ENCODE measurements at regions not wholly inside any gene's neighbourhood (a gene's known extent, or its start where the extent isn't known, plus 50 kb on each side); places are given as distances from the start of the nearest gene placed in this dataset.

DNA sequence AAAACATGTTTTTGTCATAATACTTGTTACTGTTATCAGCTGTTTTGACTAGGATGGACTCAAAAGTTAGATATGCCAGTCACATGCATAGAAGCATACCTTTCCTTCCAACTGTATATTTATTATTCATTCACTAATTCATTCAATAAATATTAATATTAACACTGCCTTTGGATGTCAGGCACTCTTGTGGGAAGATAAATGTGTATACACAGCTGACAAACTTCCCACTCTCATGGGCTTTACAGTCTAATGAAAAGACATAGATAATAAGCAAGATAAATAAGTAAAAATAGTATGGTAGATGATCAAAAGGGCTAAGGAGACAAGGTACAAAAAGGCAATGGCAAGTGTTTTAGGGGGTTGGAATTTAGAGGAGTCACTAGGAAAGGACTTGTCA lies 180.1 kb upstream of the SMIM30 start:
- TF ChIP-seq, protein P1, sequence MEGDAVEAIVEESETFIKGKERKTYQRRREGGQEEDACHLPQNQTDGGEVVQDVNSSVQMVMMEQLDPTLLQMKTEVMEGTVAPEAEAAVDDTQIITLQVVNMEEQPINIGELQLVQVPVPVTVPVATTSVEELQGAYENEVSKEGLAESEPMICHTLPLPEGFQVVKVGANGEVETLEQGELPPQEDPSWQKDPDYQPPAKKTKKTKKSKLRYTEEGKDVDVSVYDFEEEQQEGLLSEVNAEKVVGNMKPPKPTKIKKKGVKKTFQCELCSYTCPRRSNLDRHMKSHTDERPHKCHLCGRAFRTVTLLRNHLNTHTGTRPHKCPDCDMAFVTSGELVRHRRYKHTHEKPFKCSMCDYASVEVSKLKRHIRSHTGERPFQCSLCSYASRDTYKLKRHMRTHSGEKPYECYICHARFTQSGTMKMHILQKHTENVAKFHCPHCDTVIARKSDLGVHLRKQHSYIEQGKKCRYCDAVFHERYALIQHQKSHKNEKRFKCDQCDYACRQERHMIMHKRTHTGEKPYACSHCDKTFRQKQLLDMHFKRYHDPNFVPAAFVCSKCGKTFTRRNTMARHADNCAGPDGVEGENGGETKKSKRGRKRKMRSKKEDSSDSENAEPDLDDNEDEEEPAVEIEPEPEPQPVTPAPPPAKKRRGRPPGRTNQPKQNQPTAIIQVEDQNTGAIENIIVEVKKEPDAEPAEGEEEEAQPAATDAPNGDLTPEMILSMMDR (IDR thresholded peaks at IDR 0.05; ENCODE audit: control insufficient read depth, insufficient read depth, low read depth, low read length, missing control alignments): no peak
- H3K4me3 ChIP-seq (ENCODE audit: control insufficient read depth, low read depth, low read length): no peak overlapping the region
- DNase-seq (ENCODE audit: low read depth): no peak

- TF ChIP-seq, protein P1 (IDR thresholded peaks at IDR 0.05; ENCODE audit: control insufficient read depth, insufficient read depth, low read depth, low read length, missing control alignments): no peak
- DNase-seq (ENCODE audit: low read depth): no peak
- no peak overlapping the region for H3K4me3 ChIP-seq (ENCODE audit: control insufficient read depth, low read depth, low read length)
Observed at GRCh38 chr7:113294750-113295149, 176.4 kb upstream of the SMIM30 start.

DNA sequence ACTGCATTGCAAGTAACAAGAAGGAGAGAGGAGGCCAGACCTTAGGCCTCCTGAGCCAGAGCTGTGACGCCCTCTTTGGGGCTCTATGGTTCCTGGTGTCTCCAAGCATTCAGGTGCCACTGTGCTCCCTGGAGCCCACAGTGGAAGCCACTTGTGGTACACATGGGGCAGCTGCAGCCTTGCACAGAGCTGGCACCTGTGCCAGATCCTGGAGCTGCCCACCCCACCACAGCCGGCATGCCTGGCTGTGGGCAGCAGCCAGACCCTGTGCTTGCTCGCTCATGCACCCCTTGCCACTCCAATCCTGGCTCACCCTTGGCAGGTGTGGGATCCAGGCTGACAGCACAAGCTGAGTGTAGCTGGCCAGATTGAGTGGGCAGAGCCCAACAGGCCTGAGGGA lies 173.8 kb upstream of the SMIM30 start:
- TF ChIP-seq, protein P1 (IDR thresholded peaks at IDR 0.05; ENCODE audit: control insufficient read depth, insufficient read depth, low read depth, low read length, missing control alignments): no peak
- DNase-seq (ENCODE audit: low read depth): no peak
- no peak overlapping the region for H3K4me3 ChIP-seq (ENCODE audit: control insufficient read depth, low read depth, low read length)

- TF ChIP-seq, protein P1 (IDR thresholded peaks at IDR 0.05; ENCODE audit: control insufficient read depth, insufficient read depth, low read depth, low read length, missing control alignments): no peak
- DNase-seq (ENCODE audit: low read depth): no peak
- no peak overlapping the region for H3K4me3 ChIP-seq (ENCODE audit: control insufficient read depth, low read depth, low read length)
Observed at GRCh38 chr7:113291058-113291457, 172.7 kb upstream of the SMIM30 start.

DNA sequence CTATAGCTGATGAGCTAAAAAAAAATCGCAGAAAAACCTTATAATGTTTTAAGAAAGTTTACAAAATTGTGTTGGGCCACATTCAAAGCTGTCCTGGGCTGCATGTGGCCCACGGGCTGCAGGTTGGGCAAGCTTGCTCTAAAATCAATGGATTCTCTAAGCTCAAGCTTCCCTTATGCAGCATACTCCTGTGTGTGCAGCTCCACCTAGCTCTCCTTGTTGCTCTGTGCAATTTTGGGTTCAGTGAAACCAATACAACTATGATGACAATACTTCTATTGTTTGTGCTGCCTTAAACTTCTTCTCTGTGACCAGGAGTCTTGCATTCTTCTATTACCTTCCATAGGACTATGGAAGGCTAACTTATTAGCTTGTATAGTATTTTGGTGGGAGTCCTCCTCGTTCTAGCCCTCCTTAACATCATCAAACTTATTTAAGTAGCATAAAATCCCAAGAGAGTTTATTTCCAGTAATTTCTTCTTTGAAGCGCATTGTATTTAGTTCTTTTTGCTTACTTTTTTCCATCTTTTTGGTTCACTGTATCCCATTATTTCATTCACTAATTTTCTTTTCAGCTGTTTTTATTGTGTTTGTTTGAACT lies 170.9 kb upstream of the SMIM30 start:
- TF ChIP-seq, protein P1 (IDR thresholded peaks at IDR 0.05; ENCODE audit: control insufficient read depth, insufficient read depth, low read depth, low read length, missing control alignments): peak; percentile 86
- DNase-seq (ENCODE audit: low read depth): peak; percentile 37
- H3K4me3 ChIP-seq (ENCODE audit: control insufficient read depth, low read depth, low read length): no peak overlapping the region

DNA sequence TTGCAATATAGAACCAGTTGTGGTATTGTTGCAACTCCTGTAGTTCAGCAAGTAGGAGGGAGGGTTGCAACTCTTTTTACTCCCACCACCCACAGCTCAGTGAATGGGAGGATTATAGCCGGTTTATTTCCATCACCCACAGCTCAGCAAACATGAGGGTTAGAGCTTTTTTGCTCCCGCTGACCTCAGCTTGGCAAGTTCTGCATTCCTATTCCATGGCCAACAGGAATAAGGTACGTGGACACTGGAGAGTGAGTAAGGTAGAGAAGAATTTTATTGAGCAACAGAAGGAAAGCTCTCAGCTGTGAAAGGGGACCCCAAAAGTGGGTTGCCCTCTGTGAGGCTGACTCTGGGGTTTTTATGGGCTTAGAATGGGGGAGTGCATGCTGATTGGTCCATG lies 167.1 kb upstream of the SMIM30 start:
- H3K4me3 ChIP-seq (ENCODE audit: control insufficient read depth, low read depth, low read length): no peak overlapping the region
- TF ChIP-seq, protein P1 (IDR thresholded peaks at IDR 0.05; ENCODE audit: control insufficient read depth, insufficient read depth, low read depth, low read length, missing control alignments): no peak
- no peak for DNase-seq (ENCODE audit: low read depth)

DNA sequence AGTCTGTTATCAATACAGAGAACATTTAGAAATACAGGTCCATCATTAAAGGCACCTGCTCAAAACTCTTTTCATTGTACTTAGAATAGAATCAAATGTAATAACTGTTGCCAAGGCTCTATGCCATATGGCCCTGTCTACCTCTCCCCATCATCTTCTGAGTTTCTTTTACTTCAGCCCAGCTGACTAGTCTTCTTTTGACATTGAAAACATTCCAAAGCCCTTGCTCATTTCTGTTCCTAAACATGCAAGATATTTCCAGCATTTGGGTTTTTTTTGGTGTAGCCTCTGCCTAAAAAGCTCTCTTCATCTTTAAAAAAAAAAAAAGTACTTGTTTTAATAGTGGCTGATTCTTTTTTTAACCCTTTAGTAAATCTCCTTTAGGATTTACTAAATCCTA lies 165.5 kb upstream of the SMIM30 start:
- DNase-seq (ENCODE audit: low read depth): no peak
- TF ChIP-seq, protein P1 (IDR thresholded peaks at IDR 0.05; ENCODE audit: control insufficient read depth, insufficient read depth, low read depth, low read length, missing control alignments): no peak
- no peak overlapping the region for H3K4me3 ChIP-seq (ENCODE audit: control insufficient read depth, low read depth, low read length)
